ENCODE measurements at regions not wholly inside any gene's neighbourhood (a gene's known extent, or its start where the extent isn't known, plus 50 kb on each side); places are given as distances from the start of the nearest gene placed in this dataset.

- TF ChIP-seq POLR2A (IDR thresholded peaks at IDR 0.05): no peak
- TF ChIP-seq CTCF (IDR thresholded peaks at IDR 0.05): no peak
Measured at GRCh38 chr2:226667736-226668135, 131.9 kb downstream of the IRS1 start.
